ENCODE measurements at regions not wholly inside any gene's neighbourhood (a gene's known extent, or its start where the extent isn't known, plus 50 kb on each side); places are given as distances from the start of the nearest gene placed in this dataset.

- H3T11ph ChIP-seq (ENCODE audit: low read length) = no peak overlapping the region
- no peak overlapping the region for H2BK5ac ChIP-seq (ENCODE audit: insufficient read length, low read length)
- no peak overlapping the region for H3K9ac ChIP-seq (ENCODE audit: extremely low read depth, insufficient read length, low read length)
- H3K79me2 ChIP-seq (ENCODE audit: insufficient read depth, low read length) = no peaks in the 10 kb centered on the region
- no peaks in the 10 kb centered on the region for H3K79me1 ChIP-seq (ENCODE audit: insufficient read depth, low read depth, low read length, poor library complexity, severe bottlenecking)
- no CpG with 5 or more reads among the region's 16 CpGs for WGBS (ENCODE audit: extremely low coverage, insufficient read length, low lambda C conversion rate)
- Mint-ChIP-seq H3K27me3 (ENCODE audit: low read depth) (peaks cover 37% of the 10 kb centered on the region), H3K4me3 (no peak overlapping the region), H3K4me1 (peaks cover 13 to 20% of the 10 kb centered on the region in 2 experiments), H3K27ac (peak overlapping the region in 1 of 3 experiments; percentile 90; a peak in 3 of 7 replicates), H3K9me3 (no peaks in the 10 kb centered on the region), H3K36me3 (ENCODE audit: insufficient read depth in 1 of 3, low read depth in 3 of 3) (no peaks in the 10 kb centered on the region)
- H2AFZ ChIP-seq (ENCODE audit: low read length) = no peak overlapping the region
- H3K4me1 ChIP-seq (ENCODE audit: insufficient read depth, low read length) = no peaks in the 10 kb centered on the region
- peak; percentile 83 for DNase-seq
- H2BK120ac ChIP-seq (ENCODE audit: low read depth, low read length, poor library complexity, severe bottlenecking) = no peak overlapping the region
- no peaks in the 10 kb centered on the region for H3K27me3 ChIP-seq (ENCODE audit: insufficient read depth, low read length)
- no peak overlapping the region for H3K18ac ChIP-seq (ENCODE audit: insufficient read length, low read depth, low read length)
- H3K14ac ChIP-seq (ENCODE audit: insufficient read depth, low read length) = no peak overlapping the region
- H3K4ac ChIP-seq (ENCODE audit: low read depth, low read length) = no peak overlapping the region
- no peak overlapping the region for H3K4me2 ChIP-seq (ENCODE audit: insufficient read depth, insufficient read length, low read length)
- no peak overlapping the region for H2AK5ac ChIP-seq (ENCODE audit: insufficient read length, low read length)
- no peak overlapping the region for H2BK12ac ChIP-seq (ENCODE audit: insufficient read length, low read depth, low read length)
- no peaks in the 10 kb centered on the region for H3K9me3 ChIP-seq (ENCODE audit: control insufficient read depth, low read depth, low read length)
- no peak overlapping the region for H3K23ac ChIP-seq (ENCODE audit: insufficient read length, low read depth, low read length)
- no peak overlapping the region for H4K5ac ChIP-seq (ENCODE audit: insufficient read length, low read depth, low read length)
- no peak overlapping the region for H4K91ac ChIP-seq (ENCODE audit: insufficient read length, low read depth, low read length)
- no peaks in the 10 kb centered on the region for H3K23me2 ChIP-seq (ENCODE audit: insufficient read length, low read depth, low read length, poor library complexity, severe bottlenecking)
- H2BK20ac ChIP-seq (ENCODE audit: low read depth, low read length, poor library complexity, severe bottlenecking) = no peak overlapping the region
- H4K20me1 ChIP-seq (ENCODE audit: control insufficient read depth, insufficient read depth, insufficient read length) = peaks cover 3% of the 10 kb centered on the region
- no peak overlapping the region for H3K56ac ChIP-seq (ENCODE audit: insufficient read length, low read depth, low read length)
- no peak overlapping the region for H2BK15ac ChIP-seq (ENCODE audit: low read depth, low read length)
- H4K8ac ChIP-seq (replicated peaks; ENCODE audit: insufficient read length, low read depth, low read length) = no peak overlapping the region
- no peak overlapping the region for H3K27ac ChIP-seq (ENCODE audit: insufficient read length, low read depth, low read length)
- peak; percentile 22; the same call in 2 of the 3 replicates for TF ChIP-seq CTCF (conservative IDR thresholded peaks at IDR 0.05)
Measured at GRCh38 chr12:123075646-123076171, 75.2 kb downstream of the PITPNM2 start.
